Prostate gland (tissue), 2 donors: ENCODE measurements at regions not wholly inside any gene's neighbourhood (a gene's known extent, or its start where the extent isn't known, plus 50 kb on each side); places are given as distances from the start of the nearest gene placed in this dataset.

ENCODE experiments used
- CTCF ChIP-seq, 4 experiments: fragments of 200-600 bp in 2 of 4; fragments of 450-650 bp in 2 of 4; sonication (generic) in 2 of 4; IDR thresholded peaks; 1 replicate in 3 of 4; 2 replicates in 1 of 4; pipeline ENCODE4 v1.5.1; 2016 to 2019; ENCODE audit warnings: antibody characterized with exemption in 4 of 4, mild to moderate bottlenecking in 2 of 4, moderate library complexity in 2 of 4
- POLR2A ChIP-seq: fragments of 450-650 bp; IDR thresholded peaks from one replicate; pipeline ENCODE4 v1.6.1; 2016; ENCODE audit warnings: antibody characterized with exemption, mild to moderate bottlenecking
- POLR2AphosphoS5 ChIP-seq: sonication (generic); formaldehyde crosslinking; IDR thresholded peaks from one replicate; pipeline ENCODE4 v1.6.1; 2017; ENCODE audit warnings: antibody characterized with exemption

GRCh38 chr22:47625531-47626427, 863.3 kb downstream of the TBC1D22A start:
- TF ChIP-seq POLR2A, result no peak
- TF ChIP-seq CTCF (IDR thresholded peaks at IDR 0.05), result no peak
- no peak for TF ChIP-seq POLR2AphosphoS5
